H9 (cell line): ENCODE measurements at regions not wholly inside any gene's neighbourhood (a gene's known extent, or its start where the extent isn't known, plus 50 kb on each side); places are given as distances from the start of the nearest gene placed in this dataset.

ENCODE experiments used
- DNase-seq: peaks from one replicate; pipeline ENCODE4 v3.0.0-alpha.2; 2017
- H2AFZ ChIP-seq: one replicate; pipeline ENCODE4 v1.6.1; 2013; ENCODE audit warnings: mild to moderate bottlenecking, low read length, control low read depth, moderate library complexity
- H2AK5ac ChIP-seq: 2 replicates; pipeline ENCODE4 v1.6.1; 2013; ENCODE audit warnings: low read length, control low read depth, mixed read lengths; ENCODE audit not compliant: insufficient read length
- H2BK120ac ChIP-seq: one replicate; pipeline ENCODE4 v1.6.1; 2013; ENCODE audit warnings: low read depth, mild to moderate bottlenecking, low read length, control low read depth, inconsistent platforms; ENCODE audit not compliant: poor library complexity, severe bottlenecking
- H2BK12ac ChIP-seq: 2 replicates; pipeline ENCODE4 v1.6.1; 2013; ENCODE audit warnings: low read length, control low read depth, mixed read lengths, low read depth; ENCODE audit not compliant: insufficient read length
- H2BK15ac ChIP-seq: 2 replicates; pipeline ENCODE4 v1.6.1; 2013; ENCODE audit warnings: low read depth, low read length, control low read depth
- H2BK20ac ChIP-seq: one replicate; pipeline ENCODE4 v1.6.1; 2013; ENCODE audit warnings: low read depth, mild to moderate bottlenecking, low read length, control low read depth, inconsistent platforms; ENCODE audit not compliant: poor library complexity, severe bottlenecking
- H2BK5ac ChIP-seq: 2 replicates; pipeline ENCODE4 v1.6.1; 2013; ENCODE audit warnings: low read length, control low read depth, mixed read lengths; ENCODE audit not compliant: insufficient read length
- H3K14ac ChIP-seq: 2 replicates; pipeline ENCODE4 v1.6.1; 2013; ENCODE audit warnings: low read length, control low read depth; ENCODE audit not compliant: insufficient read depth
- H3K18ac ChIP-seq: 2 replicates; pipeline ENCODE4 v1.6.1; 2013; ENCODE audit warnings: low read depth, mild to moderate bottlenecking, mixed read lengths, low read length, control low read depth; ENCODE audit not compliant: insufficient read length
- H3K23ac ChIP-seq: 2 replicates; pipeline ENCODE4 v1.6.1; 2013; ENCODE audit warnings: low read length, control low read depth, mixed read lengths, low read depth; ENCODE audit not compliant: insufficient read length
- H3K23me2 ChIP-seq: 2 replicates; pipeline ENCODE4 v1.6.1; 2013; ENCODE audit warnings: low read depth, mild to moderate bottlenecking, mixed read lengths, low read length, control low read depth; ENCODE audit not compliant: insufficient read length, poor library complexity, severe bottlenecking
- H3K27ac ChIP-seq: 2 replicates; pipeline ENCODE4 v1.5.1; 2013; ENCODE audit warnings: low read length, control low read depth, mixed read lengths, low read depth; ENCODE audit not compliant: insufficient read length
- H3K27me3 ChIP-seq: 2 replicates; pipeline ENCODE4 v1.6.1; 2013; ENCODE audit warnings: low read length, control low read depth, inconsistent platforms; ENCODE audit not compliant: insufficient read depth
- H3K4ac ChIP-seq: 2 replicates; pipeline ENCODE4 v1.6.1; 2013; ENCODE audit warnings: low read depth, mild to moderate bottlenecking, control low read depth, inconsistent platforms, low read length, moderate library complexity
- H3K4me1 ChIP-seq: 2 replicates; pipeline ENCODE4 v1.6.1; 2013; ENCODE audit warnings: low read length, control low read depth, inconsistent platforms; ENCODE audit not compliant: insufficient read depth
- H3K4me2 ChIP-seq: 2 replicates; pipeline ENCODE4 v1.6.1; 2013; ENCODE audit warnings: low read length, control low read depth, mixed read lengths; ENCODE audit not compliant: insufficient read length, insufficient read depth
- H3K56ac ChIP-seq: 2 replicates; pipeline ENCODE4 v1.6.1; 2013; ENCODE audit warnings: low read depth, mild to moderate bottlenecking, mixed read lengths, low read length, control low read depth; ENCODE audit not compliant: insufficient read length
- H3K79me1 ChIP-seq: 2 replicates; pipeline ENCODE4 v1.6.1; 2013; ENCODE audit warnings: low read depth, mild to moderate bottlenecking, moderate library complexity, low read length, control low read depth, inconsistent platforms; ENCODE audit not compliant: insufficient read depth, poor library complexity, severe bottlenecking
- H3K79me2 ChIP-seq: 2 replicates; pipeline ENCODE4 v1.6.1; 2013; ENCODE audit warnings: low read length, control low read depth, inconsistent platforms; ENCODE audit not compliant: insufficient read depth
- H3K9ac ChIP-seq: 2 replicates; pipeline ENCODE4 v1.6.1; 2013; ENCODE audit warnings: low read length, control low read depth, mixed read lengths; ENCODE audit not compliant: insufficient read length; ENCODE audit errors: extremely low read depth
- H3K9me3 ChIP-seq: one replicate; pipeline ENCODE4 v1.6.1; 2013; ENCODE audit warnings: low read depth, low read length, inconsistent platforms; ENCODE audit not compliant: control insufficient read depth
- H3T11ph ChIP-seq: one replicate; pipeline ENCODE4 v1.6.1; 2013; ENCODE audit warnings: mild to moderate bottlenecking, low read length, control low read depth, inconsistent platforms
- H4K20me1 ChIP-seq: one replicate; pipeline ENCODE4 v1.6.1; 2013; ENCODE audit not compliant: control insufficient read depth, insufficient read length, insufficient read depth
- H4K5ac ChIP-seq: 2 replicates; pipeline ENCODE4 v1.6.1; 2013; ENCODE audit warnings: low read depth, mild to moderate bottlenecking, mixed read lengths, low read length, control low read depth; ENCODE audit not compliant: insufficient read length
- H4K8ac ChIP-seq: replicated peaks from 2 replicates; pipeline ENCODE4 v1.6.1; 2013; ENCODE audit warnings: low read length, control low read depth, mixed read lengths, low read depth; ENCODE audit not compliant: insufficient read length
- H4K91ac ChIP-seq: 2 replicates; pipeline ENCODE4 v1.6.1; 2013; ENCODE audit warnings: low read depth, mild to moderate bottlenecking, moderate library complexity, mixed read lengths, low read length, control low read depth; ENCODE audit not compliant: insufficient read length
- H3K27ac Mint-ChIP-seq, 3 experiments: 2 replicates in 2 of 3; 3 replicates in 1 of 3; pipeline ENCODE4 v1.8.0; 2020 to 2021; ENCODE audit warnings: mixed read lengths in 3 of 3, mild to moderate bottlenecking in 1 of 3, moderate library complexity in 1 of 3
- H3K27me3 Mint-ChIP-seq: 2 replicates; pipeline ENCODE4 v1.8.0; 2021; ENCODE audit warnings: low read depth, mild to moderate bottlenecking, moderate library complexity, mixed read lengths
- H3K36me3 Mint-ChIP-seq, 3 experiments: 2 replicates in 2 of 3; 3 replicates in 1 of 3; pipeline ENCODE4 v1.8.0; 2020 to 2021; ENCODE audit warnings: low read depth in 3 of 3, mixed read lengths in 3 of 3; ENCODE audit not compliant: insufficient read depth in 1 of 3
- H3K4me1 Mint-ChIP-seq, 2 experiments: 2 replicates each; pipeline ENCODE4 v1.8.0; 2020; ENCODE audit warnings: mixed read lengths in 2 of 2
- H3K4me3 Mint-ChIP-seq, 2 experiments: 2 replicates in 1 of 2; 3 replicates in 1 of 2; pipeline ENCODE4 v1.8.0; 2020 to 2021; ENCODE audit warnings: mild to moderate bottlenecking in 2 of 2, mixed read lengths in 2 of 2, moderate library complexity in 1 of 2
- H3K9me3 Mint-ChIP-seq, 2 experiments: 2 replicates in 1 of 2; 3 replicates in 1 of 2; pipeline ENCODE4 v1.8.0; 2020; ENCODE audit warnings: mild to moderate bottlenecking in 2 of 2, mixed read lengths in 2 of 2, moderate library complexity in 1 of 2
- WGBS: extraction: QIAGEN DNeasy Blood & Tissue Kit; methylation state at CpG from one replicate; pipeline ENCODE4 v1.1.7; 2013; ENCODE audit warnings: missing lambda C conversion rate, low lambda C conversion rate, mixed read lengths; ENCODE audit not compliant: insufficient read length; ENCODE audit errors: extremely low coverage; 5-methylcytosine and 5-hydroxymethylcytosine counted together
- TF ChIP-seq, protein P1 (sequence below): fragments of 200-600 bp; sonication (generic); conservative IDR thresholded peaks from 3 replicates; pipeline ENCODE4 v1.8.0; 2021; ENCODE audit warnings: antibody characterized with exemption, mild to moderate bottlenecking

- H3K9me3 Mint-ChIP-seq, result peaks cover 0 to 3% of the 10 kb centered on the region in 2 experiments; a peak in 1 of 5 replicates
- H3K4ac ChIP-seq, result no peak overlapping the region
- H3K23me2 ChIP-seq, result no peaks in the 10 kb centered on the region
- no peak overlapping the region for H2BK20ac ChIP-seq
- no peaks in the 10 kb centered on the region for H4K20me1 ChIP-seq
- no peak overlapping the region for H3K14ac ChIP-seq
- no peak overlapping the region for H3K4me3 Mint-ChIP-seq
- H3T11ph ChIP-seq, result no peak overlapping the region
- no peak overlapping the region for H3K9ac ChIP-seq
- H3K27ac ChIP-seq, result no peak overlapping the region
- H2AFZ ChIP-seq, result no peak overlapping the region
- no peak for DNase-seq
- H2BK12ac ChIP-seq, result no peak overlapping the region
- peaks cover 14 to 22% of the 10 kb centered on the region in 2 experiments for H3K4me1 Mint-ChIP-seq
- no CpG with 5 or more reads among the region's 2 CpGs for WGBS
- no peak overlapping the region for H3K18ac ChIP-seq
- H3K27me3 ChIP-seq, result no peaks in the 10 kb centered on the region
- H3K79me2 ChIP-seq, result no peaks in the 10 kb centered on the region
- H3K23ac ChIP-seq, result no peak overlapping the region
- no peak overlapping the region for H2AK5ac ChIP-seq
- H3K4me2 ChIP-seq, result no peak overlapping the region
- H3K36me3 Mint-ChIP-seq, result peaks cover 0 to 4% (median 0%) of the 10 kb centered on the region in 3 experiments; a peak in 2 of 7 replicates
- no peaks in the 10 kb centered on the region for H3K4me1 ChIP-seq
- H3K9me3 ChIP-seq, result no peaks in the 10 kb centered on the region
- H3K27me3 Mint-ChIP-seq, result no peaks in the 10 kb centered on the region
- no peaks in the 10 kb centered on the region for H3K79me1 ChIP-seq
- H4K8ac ChIP-seq, result no peak overlapping the region
- H3K27ac Mint-ChIP-seq, result no peak overlapping the region
- no peak overlapping the region for H2BK120ac ChIP-seq
- no peak overlapping the region for H2BK5ac ChIP-seq
- no peak overlapping the region for H4K5ac ChIP-seq
- H3K56ac ChIP-seq, result no peak overlapping the region
- H4K91ac ChIP-seq, result no peak overlapping the region
- TF ChIP-seq, protein P1, sequence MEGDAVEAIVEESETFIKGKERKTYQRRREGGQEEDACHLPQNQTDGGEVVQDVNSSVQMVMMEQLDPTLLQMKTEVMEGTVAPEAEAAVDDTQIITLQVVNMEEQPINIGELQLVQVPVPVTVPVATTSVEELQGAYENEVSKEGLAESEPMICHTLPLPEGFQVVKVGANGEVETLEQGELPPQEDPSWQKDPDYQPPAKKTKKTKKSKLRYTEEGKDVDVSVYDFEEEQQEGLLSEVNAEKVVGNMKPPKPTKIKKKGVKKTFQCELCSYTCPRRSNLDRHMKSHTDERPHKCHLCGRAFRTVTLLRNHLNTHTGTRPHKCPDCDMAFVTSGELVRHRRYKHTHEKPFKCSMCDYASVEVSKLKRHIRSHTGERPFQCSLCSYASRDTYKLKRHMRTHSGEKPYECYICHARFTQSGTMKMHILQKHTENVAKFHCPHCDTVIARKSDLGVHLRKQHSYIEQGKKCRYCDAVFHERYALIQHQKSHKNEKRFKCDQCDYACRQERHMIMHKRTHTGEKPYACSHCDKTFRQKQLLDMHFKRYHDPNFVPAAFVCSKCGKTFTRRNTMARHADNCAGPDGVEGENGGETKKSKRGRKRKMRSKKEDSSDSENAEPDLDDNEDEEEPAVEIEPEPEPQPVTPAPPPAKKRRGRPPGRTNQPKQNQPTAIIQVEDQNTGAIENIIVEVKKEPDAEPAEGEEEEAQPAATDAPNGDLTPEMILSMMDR, result no peak
- H2BK15ac ChIP-seq, result no peak overlapping the region
Measured at GRCh38 chr5:71904852-71905251, 185.8 kb downstream of the CARTPT start.
